Retinal pigment epithelial cell (primary cell): ENCODE measurements at regions not wholly inside any gene's neighbourhood (a gene's known extent, or its start where the extent isn't known, plus 50 kb on each side); places are given as distances from the start of the nearest gene placed in this dataset.
"Not testable (repeated sequence)": the region's sequence is repeated elsewhere in the genome, so short reads cannot be mapped to it uniquely, and the experiment has no call there.

Experiments
- DNase-seq: peaks from one replicate; pipeline ENCODE4 v3.0.0-alpha.2; 2010; ENCODE audit warnings: low read depth
- H3K4me3 ChIP-seq: 2 replicates; pipeline ENCODE4 v1.5.1; 2011; ENCODE audit warnings: mild to moderate bottlenecking, low read length, control low read depth, moderate library complexity
- TF ChIP-seq, protein P1 (sequence below): conservative IDR thresholded peaks from 2 replicates; pipeline ENCODE4 v1.5.1; 2011; ENCODE audit warnings: low read depth, low read length, control low read depth, inconsistent platforms

DNA sequence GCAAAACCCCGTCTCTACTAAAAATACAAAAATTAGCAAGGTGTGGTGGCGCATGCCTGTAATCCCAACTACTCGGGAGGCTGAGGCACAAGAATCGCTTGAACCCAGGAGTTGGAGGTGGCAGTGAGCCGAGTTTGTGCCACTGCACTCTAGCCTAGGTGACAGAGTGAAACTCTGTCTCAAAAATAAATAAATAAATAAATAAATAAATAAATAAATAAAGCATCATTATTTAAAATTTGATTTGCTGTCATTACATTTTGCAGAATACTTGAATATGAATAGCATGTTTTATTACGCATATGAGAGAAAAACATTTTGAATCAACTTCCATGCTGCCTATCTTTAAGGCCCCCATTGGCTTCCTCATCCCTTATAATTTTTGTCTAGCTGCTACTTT, 53.4 kb upstream of the MED14 start:
- H3K4me3 ChIP-seq, DNase-seq: not testable (repeated sequence)

GRCh38 chrX:40792433-40792832, 57.1 kb upstream of the MED14 start:
- no peak overlapping the region for H3K4me3 ChIP-seq
- DNase-seq = no peak
- TF ChIP-seq, protein P1, sequence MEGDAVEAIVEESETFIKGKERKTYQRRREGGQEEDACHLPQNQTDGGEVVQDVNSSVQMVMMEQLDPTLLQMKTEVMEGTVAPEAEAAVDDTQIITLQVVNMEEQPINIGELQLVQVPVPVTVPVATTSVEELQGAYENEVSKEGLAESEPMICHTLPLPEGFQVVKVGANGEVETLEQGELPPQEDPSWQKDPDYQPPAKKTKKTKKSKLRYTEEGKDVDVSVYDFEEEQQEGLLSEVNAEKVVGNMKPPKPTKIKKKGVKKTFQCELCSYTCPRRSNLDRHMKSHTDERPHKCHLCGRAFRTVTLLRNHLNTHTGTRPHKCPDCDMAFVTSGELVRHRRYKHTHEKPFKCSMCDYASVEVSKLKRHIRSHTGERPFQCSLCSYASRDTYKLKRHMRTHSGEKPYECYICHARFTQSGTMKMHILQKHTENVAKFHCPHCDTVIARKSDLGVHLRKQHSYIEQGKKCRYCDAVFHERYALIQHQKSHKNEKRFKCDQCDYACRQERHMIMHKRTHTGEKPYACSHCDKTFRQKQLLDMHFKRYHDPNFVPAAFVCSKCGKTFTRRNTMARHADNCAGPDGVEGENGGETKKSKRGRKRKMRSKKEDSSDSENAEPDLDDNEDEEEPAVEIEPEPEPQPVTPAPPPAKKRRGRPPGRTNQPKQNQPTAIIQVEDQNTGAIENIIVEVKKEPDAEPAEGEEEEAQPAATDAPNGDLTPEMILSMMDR = no peak

DNA sequence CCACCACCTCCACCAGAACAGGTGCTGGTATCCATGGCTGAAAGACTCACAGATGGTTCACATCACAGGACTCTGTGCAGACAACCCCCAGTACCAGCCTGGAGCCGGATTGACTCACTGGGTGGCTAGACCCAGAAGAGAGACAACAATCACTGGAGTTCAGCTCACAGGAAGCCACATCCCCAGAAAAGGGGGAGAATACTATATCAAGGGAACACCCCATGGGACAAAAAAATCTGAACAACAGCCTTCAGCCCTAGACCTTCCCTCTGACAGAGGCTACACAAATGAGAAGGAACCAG, 59.4 kb upstream of the MED14 start:
- H3K4me3 ChIP-seq, DNase-seq: not testable (repeated sequence)

- not testable (repeated sequence) for H3K4me3 ChIP-seq, DNase-seq
Measured at GRCh38 chrX:40799745-40800144, 64.4 kb upstream of the MED14 start.

GRCh38 chrX:40805404-40805803, 70.1 kb upstream of the MED14 start:
- no peak for DNase-seq
- no peak overlapping the region for H3K4me3 ChIP-seq
- TF ChIP-seq, protein P1 = no peak

DNA sequence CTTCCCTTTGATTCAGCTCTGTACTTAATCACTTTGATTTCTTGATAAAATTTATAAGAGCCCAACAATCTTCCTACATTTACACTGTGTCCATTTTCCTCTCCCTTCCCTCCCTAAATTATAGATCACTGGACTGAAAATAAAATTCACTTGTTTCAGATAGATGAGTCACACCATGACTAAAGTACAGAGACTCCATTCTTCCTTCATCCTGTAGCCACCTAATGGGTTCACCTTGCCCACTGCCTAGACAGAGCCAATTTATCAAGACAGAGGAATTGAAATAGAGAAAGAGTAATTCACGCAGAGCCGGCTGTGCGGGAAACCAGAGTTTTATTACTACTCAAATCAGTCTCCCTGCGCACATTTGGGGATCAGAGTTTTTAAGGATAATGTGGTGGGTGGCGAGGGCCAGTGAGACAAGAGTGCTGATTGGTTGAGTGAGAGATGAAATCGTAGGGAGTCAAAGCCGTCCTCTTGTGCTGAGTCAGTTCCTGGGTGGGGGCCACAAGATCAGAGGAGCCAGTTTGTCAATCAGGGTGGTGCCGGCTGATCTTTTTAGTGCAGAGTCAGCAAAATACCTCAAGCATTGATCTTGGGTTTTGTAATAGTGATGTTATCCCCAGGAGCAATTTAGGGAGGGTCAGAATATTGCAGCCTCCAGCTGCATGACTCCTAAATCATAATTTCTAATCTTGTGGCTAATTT, 71.3 kb upstream of the MED14 start:
- no peak for DNase-seq
- no peak overlapping the region for H3K4me3 ChIP-seq
- TF ChIP-seq, protein P1 = no peak

DNA sequence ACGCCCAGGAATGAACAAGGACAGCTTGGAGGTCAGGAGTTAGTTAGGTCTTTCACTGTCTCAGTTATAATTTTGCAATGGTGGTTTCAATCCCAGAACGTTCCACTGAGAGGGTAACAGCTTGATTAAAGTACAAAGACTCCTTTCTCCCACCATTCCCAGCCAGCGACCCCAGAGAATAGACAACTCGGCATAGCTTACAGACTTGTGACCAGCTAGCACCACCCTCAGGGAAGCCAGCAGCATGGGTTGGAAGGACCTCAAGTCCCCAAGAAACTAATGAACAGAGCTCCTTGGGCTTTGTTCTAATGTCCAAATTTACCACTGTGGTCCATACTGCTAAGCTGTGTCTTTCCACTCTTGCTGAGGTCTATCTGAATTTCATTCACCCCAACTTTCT, 72.0 kb upstream of the MED14 start:
- H3K4me3 ChIP-seq = no peak overlapping the region
- no peak for DNase-seq
- TF ChIP-seq, protein P1 = no peak

GRCh38 chrX:40808203-40808602, 72.9 kb upstream of the MED14 start:
- H3K4me3 ChIP-seq = no peak overlapping the region
- TF ChIP-seq, protein P1 = no peak
- DNase-seq = no peak

GRCh38 chrX:40809210-40809609, 73.9 kb upstream of the MED14 start:
- H3K4me3 ChIP-seq = no peak overlapping the region
- TF ChIP-seq, protein P1 = no peak
- DNase-seq = peak; percentile 0

DNA sequence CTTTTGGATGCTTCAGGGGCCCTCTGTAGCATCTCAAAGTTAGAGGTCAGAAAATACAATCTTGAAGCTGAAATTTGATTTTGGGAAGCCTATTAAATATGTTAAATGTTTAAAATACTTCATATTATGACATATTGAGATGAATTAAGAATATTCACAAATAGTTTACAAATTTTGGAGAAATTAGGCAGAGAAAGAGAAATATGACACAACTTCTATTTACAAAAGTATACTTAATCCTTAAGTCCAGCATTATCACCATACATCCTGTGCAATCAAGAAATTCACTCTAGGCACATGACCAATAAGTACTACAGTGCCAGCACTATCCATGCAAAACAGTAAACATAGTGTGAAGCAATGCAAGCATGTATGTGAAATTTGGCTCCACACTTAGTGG, 79.7 kb upstream of the MED14 start:
- not testable (repeated sequence) for H3K4me3 ChIP-seq, DNase-seq
